Hematopoietic multipotent progenitor cell treated with erythropoietin and hydrocortisone succinate and interleukin-3 and kit ligand, for 4 days (in vitro differentiated cells): ENCODE measurements at regions not wholly inside any gene's neighbourhood (a gene's known extent, or its start where the extent isn't known, plus 50 kb on each side); places are given as distances from the start of the nearest gene placed in this dataset.
"Not testable (repeated sequence)": the region's sequence is repeated elsewhere in the genome, so short reads cannot be mapped to it uniquely, and the experiment has no call there.

Experiments
- DNase-seq: peaks from one replicate; pipeline ENCODE4 v3.0.0-alpha.2; 2015

- no peak for DNase-seq
Observed at GRCh38 chr1:163583661-163584181, 262.0 kb downstream of the NUF2 start.

GRCh38 chr1:163585796-163586195 is 264.0 kb downstream of the NUF2 start:
- no peak for DNase-seq

DNA sequence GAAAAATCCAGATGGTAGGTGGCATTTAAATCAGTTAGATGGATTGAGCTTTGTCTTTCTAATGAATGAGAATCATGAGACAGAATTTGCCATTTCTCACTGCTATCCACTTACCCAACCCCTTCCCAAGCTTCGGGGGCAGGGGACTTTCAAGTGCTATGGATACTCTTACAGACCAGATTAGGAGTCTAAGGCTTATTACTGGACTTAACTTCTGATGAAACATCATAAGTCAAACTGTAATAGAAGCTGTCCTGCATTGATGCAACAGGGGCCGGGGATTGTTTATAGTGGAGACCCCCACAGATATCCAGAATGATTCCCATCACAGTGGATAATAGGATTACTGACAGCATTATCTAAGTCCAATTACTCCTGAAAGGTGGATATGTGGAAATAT is 267.0 kb downstream of the NUF2 start:
- no peak for DNase-seq

DNA sequence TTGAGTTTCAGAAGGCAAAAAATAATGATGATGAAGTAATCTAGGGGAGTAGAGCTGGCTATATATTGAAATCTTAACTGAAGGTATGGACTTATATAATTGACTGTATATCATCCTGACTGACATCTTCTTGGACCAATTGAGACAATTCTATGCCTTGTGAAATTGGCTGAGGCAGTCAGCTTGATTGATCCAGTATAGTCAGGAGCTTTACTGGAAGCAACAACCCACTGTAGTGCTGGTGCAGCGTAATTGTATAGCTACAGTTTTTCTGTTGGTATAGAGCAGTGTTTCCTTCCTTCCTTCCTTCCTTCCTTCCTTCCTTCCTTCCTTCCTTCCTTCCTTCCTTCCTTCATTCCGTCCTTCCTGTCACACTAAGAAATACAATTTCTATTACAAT is 268.0 kb downstream of the NUF2 start:
- DNase-seq: no peak

DNA sequence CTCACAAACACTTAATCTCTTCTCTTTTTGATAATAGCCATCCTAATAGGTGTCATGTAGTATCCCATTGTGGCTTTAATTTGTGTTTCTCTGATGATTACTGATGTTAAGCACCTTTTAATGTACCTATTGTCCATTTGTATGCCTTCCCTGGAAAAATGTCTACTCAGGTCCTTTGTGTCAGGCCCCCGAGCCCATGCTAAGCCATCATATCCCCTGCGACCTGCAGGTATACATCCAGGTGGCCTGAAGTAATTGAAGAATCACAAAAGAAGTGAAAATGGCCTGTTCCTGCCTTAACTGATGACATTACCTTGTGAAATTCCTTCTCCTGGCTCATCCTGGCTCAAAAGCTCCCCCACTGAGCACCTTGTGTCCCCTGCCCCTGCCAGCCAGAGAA is 269.4 kb downstream of the NUF2 start:
- DNase-seq: not testable (repeated sequence)

- DNase-seq: not testable (repeated sequence)
Observed at GRCh38 chr1:163592623-163593022, 270.9 kb downstream of the NUF2 start.

DNA sequence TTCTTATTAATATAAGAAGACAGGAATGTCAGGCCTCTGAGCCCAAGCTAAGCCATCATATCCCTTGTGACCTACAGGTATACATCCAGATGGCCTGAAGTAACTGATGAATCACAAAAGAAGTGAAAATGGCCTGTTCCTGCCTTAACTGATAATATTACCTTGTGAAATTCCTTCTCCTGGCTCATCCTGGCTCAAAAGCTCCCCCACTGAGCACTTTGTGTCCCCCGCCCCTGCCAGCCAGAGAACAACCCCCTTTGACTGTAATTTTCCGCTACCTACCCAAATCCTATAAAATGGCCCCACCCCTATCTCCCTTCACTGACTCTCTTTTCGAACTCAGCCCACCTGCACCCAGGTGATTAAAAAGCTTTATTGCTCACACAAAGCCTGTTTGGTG is 274.4 kb downstream of the NUF2 start:
- not testable (repeated sequence) for DNase-seq

GRCh38 chr1:163596541-163597258 is 274.9 kb downstream of the NUF2 start:
- no peak for DNase-seq

- no peak for DNase-seq
Observed at GRCh38 chr1:163604321-163604720, 282.6 kb downstream of the NUF2 start.

DNA sequence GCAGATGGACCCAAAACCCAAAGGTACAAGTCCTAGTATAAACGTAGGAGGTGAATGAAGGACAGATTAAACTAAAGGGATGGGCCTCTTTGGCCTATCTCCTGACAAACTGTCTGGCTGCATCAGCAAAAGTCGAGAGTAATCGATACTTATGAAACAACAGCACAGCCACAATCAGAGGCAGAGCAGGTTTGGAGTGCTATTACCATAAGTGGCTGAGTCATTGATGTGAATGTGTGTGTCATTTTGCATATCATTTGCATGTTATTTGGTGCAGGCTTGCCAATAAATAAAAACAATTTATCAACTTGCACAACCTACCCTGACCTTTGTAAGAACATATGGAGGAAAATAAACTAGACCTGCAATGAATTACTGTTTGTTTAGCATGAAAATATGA is 283.1 kb downstream of the NUF2 start:
- no peak for DNase-seq

- no peak for DNase-seq
Observed at GRCh38 chr1:163608979-163609378, 287.2 kb downstream of the NUF2 start.

DNA sequence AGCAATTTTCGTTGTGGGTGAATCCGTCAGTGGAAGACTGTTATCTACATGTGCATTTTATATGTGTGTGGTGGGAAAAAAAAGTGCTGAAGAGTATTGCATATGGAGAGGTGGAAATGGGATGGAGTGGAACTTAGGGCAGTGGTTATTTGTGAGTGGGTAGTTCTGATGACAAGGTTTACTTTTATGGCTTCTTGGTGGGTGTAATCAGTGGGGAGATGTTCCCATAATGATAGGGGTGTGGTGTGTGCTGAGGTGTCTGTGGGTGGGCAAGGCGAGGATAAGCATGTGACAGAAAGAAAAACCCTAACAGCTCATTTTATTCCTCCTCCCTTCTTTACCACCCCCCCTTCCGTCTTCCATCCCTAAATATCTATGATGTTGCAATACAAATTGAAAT is 288.1 kb downstream of the NUF2 start:
- no peak for DNase-seq

DNA sequence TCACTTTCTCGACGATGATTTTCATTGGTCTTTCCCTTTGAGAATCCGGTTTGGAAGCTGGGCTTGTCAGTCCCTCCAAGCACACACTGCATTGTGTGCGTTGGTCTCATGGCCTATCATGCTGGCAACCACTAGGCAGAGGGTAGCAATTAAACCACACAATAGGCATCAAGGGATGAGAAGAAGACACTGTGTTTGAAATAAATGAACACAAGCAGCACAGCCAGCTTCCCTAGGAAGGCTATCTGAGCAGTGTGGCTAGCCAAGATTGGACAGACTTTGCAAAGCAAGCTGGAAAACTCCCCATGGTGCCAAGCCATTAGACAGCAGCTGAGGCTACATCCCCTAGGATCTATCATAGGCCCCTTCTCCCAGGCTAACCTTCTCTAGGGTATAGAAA is 288.7 kb downstream of the NUF2 start:
- no peak for DNase-seq

- no peak for DNase-seq
Observed at GRCh38 chr1:163614361-163614760, 292.6 kb downstream of the NUF2 start.

DNA sequence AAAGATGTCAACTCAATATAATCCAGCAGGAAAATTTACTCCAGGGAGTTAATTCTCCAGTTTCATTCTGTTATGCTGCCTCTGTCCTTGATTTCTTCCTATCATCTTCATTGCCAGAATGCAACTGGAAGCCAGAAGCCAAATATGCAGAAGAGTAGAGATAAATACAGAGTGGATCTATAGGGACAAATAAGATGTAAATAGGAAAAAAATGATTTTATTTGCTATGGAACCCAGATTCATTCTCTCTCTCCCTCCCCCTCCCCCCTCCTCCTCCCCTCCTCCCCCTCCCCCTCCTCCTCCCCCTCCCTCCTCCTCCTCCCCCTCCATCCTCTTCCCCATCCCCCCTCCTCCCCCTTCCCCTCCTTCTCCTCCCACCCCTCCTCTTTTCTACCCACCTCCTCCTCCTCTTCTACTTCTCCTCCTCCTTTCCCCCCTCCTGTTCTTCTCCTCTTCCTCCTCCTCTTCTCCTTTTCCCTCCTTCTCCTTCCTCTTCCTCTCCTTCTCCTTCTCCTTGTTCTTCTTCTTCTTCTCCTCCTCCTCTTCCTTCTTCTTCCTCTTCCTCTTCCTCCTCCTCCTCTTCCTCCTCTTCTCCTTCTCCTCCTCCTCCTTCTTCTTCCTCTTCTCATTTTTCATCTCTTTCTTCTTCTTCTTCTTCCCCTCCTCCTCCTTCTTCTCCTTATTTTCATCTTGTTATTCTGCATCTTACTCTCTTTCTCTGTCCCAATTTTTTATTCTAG is 306.4 kb downstream of the NUF2 start:
- no peak for DNase-seq

DNA sequence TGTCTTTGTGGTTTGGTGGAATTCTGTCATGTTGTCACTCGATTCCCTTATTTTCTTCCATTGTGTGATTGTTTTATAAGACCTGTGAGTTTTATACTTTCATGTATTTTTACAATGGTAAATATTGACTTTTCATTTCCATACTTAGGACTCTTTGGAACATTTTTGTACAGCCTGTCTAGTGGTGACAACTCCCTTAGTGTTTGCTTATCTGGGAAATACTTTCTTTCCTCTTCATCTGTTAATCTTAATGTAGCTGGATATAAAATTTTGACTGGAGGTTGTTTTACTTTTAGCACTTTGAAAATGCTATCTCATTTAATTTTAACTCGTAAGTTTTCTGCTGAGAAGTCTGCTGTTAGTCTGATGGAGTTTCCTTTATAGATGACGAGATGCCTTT is 310.5 kb downstream of the NUF2 start:
- no peak for DNase-seq

- no peak for DNase-seq
Observed at GRCh38 chr1:163633366-163633765, 311.6 kb downstream of the NUF2 start.

DNA sequence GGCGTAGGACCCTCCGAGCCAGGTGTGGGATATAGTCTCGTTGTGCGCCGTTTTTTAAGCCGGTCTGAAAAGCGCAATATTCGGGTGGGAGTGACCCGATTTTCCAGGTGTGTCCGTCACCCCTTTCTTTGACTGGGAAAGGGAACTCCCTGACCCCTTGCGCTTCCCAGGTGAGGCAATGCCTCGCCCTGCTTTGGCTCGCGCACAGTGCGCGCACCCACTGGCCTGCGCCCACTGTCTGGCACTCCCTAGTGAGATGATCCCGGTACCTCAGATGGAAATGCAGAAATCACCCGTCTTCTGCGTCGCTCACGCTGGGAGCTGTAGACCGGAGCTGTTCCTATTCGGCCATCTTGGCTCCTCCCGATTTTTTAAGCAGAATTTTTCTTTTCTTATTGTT is 323.9 kb downstream of the NUF2 start:
- DNase-seq: not testable (repeated sequence)

- DNase-seq: no peak
Observed at GRCh38 chr1:163650624-163651023, 328.9 kb downstream of the NUF2 start.

DNA sequence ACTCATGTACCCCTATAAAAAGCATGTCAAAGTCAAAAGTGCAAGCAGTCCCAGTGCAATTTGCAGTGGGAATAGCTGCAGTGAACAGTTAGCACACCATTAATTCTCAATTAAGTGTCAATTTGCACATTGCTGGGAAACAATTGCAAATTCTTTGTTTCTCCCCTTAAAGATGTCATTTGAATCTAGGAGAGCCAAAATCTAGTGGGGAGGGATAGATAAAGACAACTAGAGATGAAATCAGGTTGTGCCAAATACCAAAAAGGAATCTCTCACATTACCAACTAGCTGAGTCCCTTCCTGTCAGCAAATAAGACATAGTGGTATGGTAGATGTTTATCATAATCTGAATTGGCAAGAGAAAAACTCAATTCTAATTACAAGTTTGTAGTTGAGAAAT is 330.7 kb downstream of the NUF2 start:
- DNase-seq: no peak

GRCh38 chr1:163655565-163655964 is 333.8 kb downstream of the NUF2 start:
- DNase-seq: no peak

DNA sequence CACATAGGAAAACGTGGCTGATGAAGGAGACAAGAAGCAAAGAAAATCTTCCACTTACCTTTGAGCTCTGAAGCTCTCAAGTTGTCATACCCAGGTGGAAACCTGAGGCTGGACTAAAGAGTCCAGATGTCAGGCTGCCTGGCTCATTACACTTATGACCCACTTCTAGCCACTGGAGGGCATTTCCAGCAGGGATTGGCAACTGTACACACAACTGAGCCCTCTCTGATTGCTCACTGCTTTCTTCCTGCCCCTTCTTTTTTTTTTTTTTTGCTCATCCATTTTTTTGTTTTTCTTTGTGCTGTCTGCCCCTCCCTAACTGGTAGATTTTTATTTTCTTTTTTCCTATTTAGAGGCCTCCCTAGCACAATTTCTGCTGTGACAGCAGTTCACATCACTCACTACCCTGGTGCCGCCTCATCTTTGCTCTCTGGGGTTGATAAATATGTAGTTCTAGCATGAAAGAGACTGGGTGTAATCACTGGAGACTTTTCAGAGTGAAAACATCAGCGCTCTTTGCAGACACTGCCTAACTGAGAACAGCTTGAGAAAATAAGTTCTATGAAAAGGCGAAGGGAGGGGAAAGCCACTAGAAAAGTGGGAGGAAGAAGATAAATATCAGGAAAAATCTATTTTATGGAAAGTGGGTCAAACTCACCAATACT is 334.5 kb downstream of the NUF2 start:
- DNase-seq: no peak

- DNase-seq: no peak
Observed at GRCh38 chr1:163657719-163658118, 336.0 kb downstream of the NUF2 start.

GRCh38 chr1:163661391-163661790 is 339.6 kb downstream of the NUF2 start:
- no peak for DNase-seq
